ENCODE measurements at regions not wholly inside any gene's neighbourhood (a gene's known extent, or its start where the extent isn't known, plus 50 kb on each side); places are given as distances from the start of the nearest gene placed in this dataset.

DNA sequence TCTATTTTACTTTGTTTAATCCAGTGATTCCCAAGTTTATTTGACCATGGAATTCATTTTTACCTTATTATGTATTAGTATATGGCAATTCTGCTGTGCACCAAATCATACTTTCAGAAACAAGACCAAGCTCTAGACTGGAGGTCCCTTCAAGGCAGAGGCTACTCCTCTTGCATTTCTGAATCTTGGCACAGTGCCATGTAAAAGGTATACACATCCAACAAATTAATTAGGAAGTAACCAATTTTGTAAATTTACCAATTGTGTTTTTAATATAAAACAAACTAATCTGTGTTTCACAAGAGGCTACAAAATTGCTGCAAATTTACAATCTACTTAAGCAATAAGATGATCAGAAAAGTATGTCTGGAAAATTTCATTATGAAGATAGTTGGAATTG lies 712.2 kb upstream of the HS3ST1 start:
- TF ChIP-seq CTCF (tag by site-specific recombination; IDR thresholded peaks at IDR 0.05) (no peak), KLF10 (tag by site-specific recombination; IDR thresholded peaks at IDR 0.05) (no peak), ZNF549 (tag by site-specific recombination; IDR thresholded peaks at IDR 0.05) (no peak), OVOL3 (tag by site-specific recombination; IDR thresholded peaks at IDR 0.05) (no peak), ZNF626 (tag by site-specific recombination; IDR thresholded peaks at IDR 0.05) (no peak), ZNF175 (tag by site-specific recombination; IDR thresholded peaks at IDR 0.05) (no peak), YY2 (tag by site-specific recombination; IDR thresholded peaks at IDR 0.05) (no peak), ZNF768 (tag by site-specific recombination; IDR thresholded peaks at IDR 0.05) (no peak), ZNF274 (IDR thresholded peaks at IDR 0.05; ENCODE audit: low read length) (no peak), ZNF274 (tag by site-specific recombination; IDR thresholded peaks at IDR 0.05; ENCODE audit: borderline replicate concordance) (no peak), HOXA7 (CRISPR knock-in tag; IDR thresholded peaks at IDR 0.05; ENCODE audit: borderline replicate concordance) (no peak), GLIS2 (tag by site-specific recombination; IDR thresholded peaks at IDR 0.05) (no peak), ZNF707 (tag by site-specific recombination; IDR thresholded peaks at IDR 0.05) (no peak), ZNF404 (tag by site-specific recombination; IDR thresholded peaks at IDR 0.05) (no peak)
- TF ChIP-seq, protein P1, sequence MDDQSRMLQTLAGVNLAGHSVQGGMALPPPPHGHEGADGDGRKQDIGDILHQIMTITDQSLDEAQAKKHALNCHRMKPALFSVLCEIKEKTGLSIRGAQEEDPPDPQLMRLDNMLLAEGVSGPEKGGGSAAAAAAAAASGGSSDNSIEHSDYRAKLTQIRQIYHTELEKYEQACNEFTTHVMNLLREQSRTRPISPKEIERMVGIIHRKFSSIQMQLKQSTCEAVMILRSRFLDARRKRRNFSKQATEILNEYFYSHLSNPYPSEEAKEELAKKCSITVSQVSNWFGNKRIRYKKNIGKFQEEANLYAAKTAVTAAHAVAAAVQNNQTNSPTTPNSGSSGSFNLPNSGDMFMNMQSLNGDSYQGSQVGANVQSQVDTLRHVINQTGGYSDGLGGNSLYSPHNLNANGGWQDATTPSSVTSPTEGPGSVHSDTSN (CRISPR knock-in tag; IDR thresholded peaks at IDR 0.05), result no peak
